SK-N-SH (cell line): ENCODE measurements at regions not wholly inside any gene's neighbourhood (a gene's known extent, or its start where the extent isn't known, plus 50 kb on each side); places are given as distances from the start of the nearest gene placed in this dataset.

Experiments
- CTCF ChIA-PET: fragments of 300-600, 350-600 bp; formaldehyde crosslinking; extraction: SDS; loops from one replicate; lab custom pipeline; 2021; lab: Yijun Ruan, JAX
- POLR2A ChIA-PET: fragments of 350-600 bp; sonication (Branson Sonifier 250); formaldehyde crosslinking; extraction: SDS; loops from one replicate; lab custom pipeline; 2020; ENCODE audit warnings: antibody characterized with exemption, inconsistent platforms; lab: Yijun Ruan, JAX
- DNase-seq: peaks from one replicate; pipeline ENCODE4 v3.0.0; 2012
- H2AFZ ChIP-seq: fragments of 200-600 bp; sonication (generic); 2 replicates; pipeline ENCODE4 v1.8.1; 2016; ENCODE audit warnings: antibody characterized with exemption, mild to moderate bottlenecking, low read depth
- H3F3A ChIP-seq: fragments of 200-600 bp; sonication (generic); replicated peaks from 2 replicates; pipeline ENCODE3; 2016; ENCODE audit warnings: antibody characterized with exemption, mild to moderate bottlenecking; ENCODE audit not compliant: insufficient read depth
- H3K27ac ChIP-seq, 2 experiments: fragments of 200-500 bp in 1 of 2; fragments of 200-600 bp in 1 of 2; sonication (Bioruptor generic) in 1 of 2; sonication (generic), shearing (Covaris generic) in 1 of 2; 2 replicates each; pipeline versions ENCODE4 v1.5.1 to v1.6.1; 2014 to 2016; ENCODE audit warnings: low read depth in 2 of 2, inconsistent platforms in 1 of 2, low read length in 1 of 2, mild to moderate bottlenecking in 1 of 2, mixed read lengths in 1 of 2
- H3K27me3 ChIP-seq: fragments of 200-600 bp; sonication (generic), shearing (Covaris generic); 2 replicates; pipeline ENCODE4 v1.6.1; 2016; ENCODE audit warnings: mixed run types; ENCODE audit not compliant: insufficient read depth
- H3K36me3 ChIP-seq, 2 experiments: fragments of 200-500 bp in 1 of 2; fragments of 200-600 bp in 1 of 2; sonication (Bioruptor generic) in 1 of 2; sonication (generic) in 1 of 2; replicated peaks in 1 of 2; 2 replicates each; pipeline versions ENCODE3 to v1.5.1; 2014 to 2016; ENCODE audit warnings: low read length in 1 of 2, mild to moderate bottlenecking in 1 of 2; ENCODE audit not compliant: insufficient read depth in 2 of 2, control insufficient read depth in 1 of 2
- H3K4me1 ChIP-seq, 2 experiments: fragments of 200-500 bp in 1 of 2; fragments of 200-600 bp in 1 of 2; sonication (Bioruptor generic) in 1 of 2; sonication (generic), shearing (Covaris generic) in 1 of 2; 2 replicates each; pipeline versions ENCODE4 v1.5.1 to v1.6.1; 2014 to 2016; ENCODE audit warnings: low read depth in 1 of 2, low read length in 1 of 2, mixed run types in 1 of 2; ENCODE audit not compliant: insufficient read depth in 2 of 2, control insufficient read depth in 1 of 2
- H3K4me2 ChIP-seq: fragments of 200-600 bp; sonication (generic), shearing (Covaris generic); 2 replicates; pipeline ENCODE4 v1.6.1; 2017; ENCODE audit warnings: mixed run types
- H3K4me3 ChIP-seq, 2 experiments: fragments of 200-500 bp in 1 of 2; fragments of 200-600 bp in 1 of 2; sonication (Bioruptor generic) in 1 of 2; sonication (generic), shearing (Covaris generic) in 1 of 2; 2 replicates each; pipeline versions ENCODE4 v1.5.1 to v1.8.1; 2014 to 2016; ENCODE audit warnings: low read depth in 2 of 2, inconsistent platforms in 1 of 2, low read length in 1 of 2, mild to moderate bottlenecking in 1 of 2, mixed read lengths in 1 of 2, moderate library complexity in 1 of 2
- H3K79me2 ChIP-seq: fragments of 200-600 bp; sonication (generic); 2 replicates; pipeline ENCODE4 v1.8.1; 2017; ENCODE audit warnings: mild to moderate bottlenecking; ENCODE audit not compliant: insufficient read depth
- H3K9ac ChIP-seq: fragments of 200-600 bp; sonication (generic); 2 replicates; pipeline ENCODE4 v1.6.1; 2017; ENCODE audit warnings: mixed run types
- H3K9me2 ChIP-seq: fragments of 200-600 bp; sonication (generic); 2 replicates; pipeline ENCODE4 v1.6.1; 2017; ENCODE audit warnings: mixed run types
- H3K9me3 ChIP-seq: fragments of 200-600 bp; sonication (generic); 2 replicates; pipeline ENCODE4 v1.6.1; 2017; ENCODE audit warnings: mixed run types, mild to moderate bottlenecking, moderate library complexity
- H4K20me1 ChIP-seq: fragments of 200-600 bp; sonication (generic); 2 replicates; pipeline ENCODE4 v1.6.1; 2017; ENCODE audit warnings: mild to moderate bottlenecking, mixed run types; ENCODE audit not compliant: insufficient read depth
- CHD2 ChIP-seq: fragments of 150-350 bp; IDR thresholded peaks from 2 replicates; pipeline ENCODE4 v1.6.1; 2018; ENCODE audit warnings: low read length; ENCODE audit not compliant: partially characterized antibody
- EP300 ChIP-seq, 2 experiments: IDR thresholded peaks; 2 replicates each; pipeline versions ENCODE4 v1.4.0 to v1.6.1; 2012; ENCODE audit warnings: borderline replicate concordance in 1 of 2, low read depth in 1 of 2, low read length in 1 of 2
- EZH2phosphoT487 ChIP-seq: fragments of 200-600 bp; sonication (generic); IDR thresholded peaks from 2 replicates; pipeline ENCODE4 v1.6.1; 2017; ENCODE audit warnings: low read depth, mixed run types, mild to moderate bottlenecking, antibody characterized with exemption, moderate library complexity, borderline replicate concordance
- FOXM1 ChIP-seq: IDR thresholded peaks from 2 replicates; pipeline ENCODE4 v1.4.0; 2012; ENCODE audit warnings: low read depth, mild to moderate bottlenecking
- GABPA ChIP-seq: IDR thresholded peaks from 2 replicates; pipeline ENCODE4 v1.4.0; 2012; ENCODE audit warnings: low read depth, mild to moderate bottlenecking
- IRF3 ChIP-seq: fragments of 150-350 bp; IDR thresholded peaks from 2 replicates; pipeline ENCODE4 v1.6.1; 2016; ENCODE audit warnings: mild to moderate bottlenecking, low read depth, low read length
- JUND ChIP-seq: IDR thresholded peaks from 2 replicates; pipeline ENCODE4 v1.4.0; 2012
- MEF2A ChIP-seq: IDR thresholded peaks from 2 replicates; pipeline ENCODE4 v1.4.0; 2012; ENCODE audit warnings: low read depth, borderline replicate concordance
- MXI1 ChIP-seq: IDR thresholded peaks from 2 replicates; pipeline ENCODE4 v1.6.1; 2012; ENCODE audit warnings: mild to moderate bottlenecking, low read depth, low read length, improper control_type of control experiment
- NRF1 ChIP-seq: IDR thresholded peaks from 2 replicates; pipeline ENCODE4 v1.6.1; 2012; ENCODE audit warnings: low read depth, mild to moderate bottlenecking, low read length
- RAD21 ChIP-seq: IDR thresholded peaks from 2 replicates; pipeline ENCODE4 v1.6.1; 2012; ENCODE audit warnings: mild to moderate bottlenecking, low read length
- SMC3 ChIP-seq: IDR thresholded peaks from 2 replicates; pipeline ENCODE4 v1.6.1; 2012; ENCODE audit warnings: low read depth, low read length, improper control_type of control experiment
- TAF1 ChIP-seq: IDR thresholded peaks from 2 replicates; pipeline ENCODE4 v1.6.1; 2012; ENCODE audit warnings: low read depth, mild to moderate bottlenecking, low read length, moderate library complexity, borderline replicate concordance
- TEAD4 ChIP-seq: IDR thresholded peaks from 2 replicates; pipeline ENCODE4 v1.4.0; 2012; ENCODE audit warnings: mild to moderate bottlenecking, borderline replicate concordance; ENCODE audit not compliant: insufficient read depth
- USF2 ChIP-seq: fragments of 150-350 bp; IDR thresholded peaks from 2 replicates; pipeline ENCODE4 v1.6.1; 2017; ENCODE audit warnings: antibody characterized with exemption, low read length, low read depth, borderline replicate concordance
- YY1 ChIP-seq: IDR thresholded peaks from 2 replicates; pipeline ENCODE4 v1.4.0; 2012; ENCODE audit warnings: low read depth, mild to moderate bottlenecking
- ZBTB33 ChIP-seq: IDR thresholded peaks from 2 replicates; pipeline ENCODE4 v1.4.0; 2012; ENCODE audit warnings: low read depth, borderline replicate concordance
- WGBS: methylation state at CpG from one replicate; pipeline ENCODE4 v1.1.6; 2017; ENCODE audit warnings: low lambda C conversion rate; 5-methylcytosine and 5-hydroxymethylcytosine counted together

GRCh38 chr17:71399649-71400048 lies 721.2 kb upstream of the SOX9 start:
- no peaks in the 10 kb centered on the region for H3K27me3 ChIP-seq
- DNase-seq, result no peak
- H4K20me1 ChIP-seq, result no peaks in the 10 kb centered on the region
- no peaks in the 10 kb centered on the region for H3F3A ChIP-seq
- CTCF ChIA-PET, result interaction anchor here (0.6 kb wide), 1 partner anchor 282 kb away, joined by 3 read pairs; no protein-coding TSS in a partner anchor
- H3K9ac ChIP-seq, result no peak overlapping the region
- no peak overlapping the region for H3K4me2 ChIP-seq
- H3K9me3 ChIP-seq, result no peaks in the 10 kb centered on the region
- no peak overlapping the region for H2AFZ ChIP-seq
- H3K4me3 ChIP-seq, result no peak overlapping the region
- POLR2A ChIA-PET, result no interaction called here
- H3K36me3 ChIP-seq, result no peaks in the 10 kb centered on the region
- peaks cover 0 to 7% of the 10 kb centered on the region in 2 experiments; a peak in 1 of 4 replicates for H3K4me1 ChIP-seq
- H3K27ac ChIP-seq, result no peak overlapping the region
- TF ChIP-seq NRF1, result no peak
- TF ChIP-seq MEF2A, result no peak
- no peak for TF ChIP-seq IRF3
- TF ChIP-seq TAF1, result no peak
- no peak for TF ChIP-seq SMC3
- TF ChIP-seq YY1, result no peak
- TF ChIP-seq USF2, result no peak
- TF ChIP-seq CHD2, result no peak
- TF ChIP-seq GABPA, result no peak
- no peak for TF ChIP-seq EP300 (IDR thresholded peaks at IDR 0.05; ENCODE audit: borderline replicate concordance in 1 of 2, low read depth in 1 of 2, low read length in 1 of 2)
- TF ChIP-seq JUND, result no peak
- TF ChIP-seq ZBTB33, result no peak
- no peak for TF ChIP-seq EZH2phosphoT487
- TF ChIP-seq TEAD4, result no peak
- no peak for TF ChIP-seq RAD21
- no peak for TF ChIP-seq MXI1
- no peak for TF ChIP-seq FOXM1
- no peaks in the 10 kb centered on the region for H3K79me2 ChIP-seq
- 20% methylated on average over 1 of the region's 1 CpG for WGBS
- H3K9me2 ChIP-seq, result no peaks in the 10 kb centered on the region
